Right renal cortex interstitium (tissue), 3 donors: ENCODE measurements at regions not wholly inside any gene's neighbourhood (a gene's known extent, or its start where the extent isn't known, plus 50 kb on each side); places are given as distances from the start of the nearest gene placed in this dataset.

Experiments used
- DNase-seq, 3 donors: peaks; one replicate each; pipeline ENCODE4 v3.0.0-alpha.2; 2013; ENCODE audit warnings: low read depth in 3 of 3, low spot score in 2 of 3

- no peak for DNase-seq
These were observed 862.1 kb upstream of the CELF4 start for GRCh38 chr18:38427736-38428135.

DNA sequence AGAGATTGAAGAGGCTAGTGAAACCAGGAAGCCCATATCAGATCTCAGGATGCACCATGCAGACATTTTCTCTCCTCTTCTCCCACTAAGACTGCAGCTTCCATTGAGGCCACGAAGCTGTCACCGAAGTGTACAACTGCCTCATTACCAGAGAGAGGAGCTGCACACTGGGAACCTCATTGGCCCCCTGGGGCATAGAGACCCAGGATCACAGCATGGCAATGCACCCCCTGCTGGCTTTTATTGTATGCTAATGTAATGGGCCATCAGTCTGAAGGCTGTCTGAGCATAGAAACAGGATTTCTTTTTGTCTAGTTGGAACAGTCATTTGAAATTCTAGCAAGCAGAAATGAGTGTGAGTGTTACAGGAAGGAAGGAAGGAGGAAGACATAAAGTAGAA, 861.6 kb upstream of the CELF4 start:
- no peak for DNase-seq

GRCh38 chr18:38421872-38422615, 856.4 kb upstream of the CELF4 start:
- no peak for DNase-seq

- DNase-seq = no peak
These were observed 855.4 kb upstream of the CELF4 start for GRCh38 chr18:38421021-38421420.

- no peak for DNase-seq
These were observed 855.0 kb upstream of the CELF4 start for GRCh38 chr18:38420611-38421010.

DNA sequence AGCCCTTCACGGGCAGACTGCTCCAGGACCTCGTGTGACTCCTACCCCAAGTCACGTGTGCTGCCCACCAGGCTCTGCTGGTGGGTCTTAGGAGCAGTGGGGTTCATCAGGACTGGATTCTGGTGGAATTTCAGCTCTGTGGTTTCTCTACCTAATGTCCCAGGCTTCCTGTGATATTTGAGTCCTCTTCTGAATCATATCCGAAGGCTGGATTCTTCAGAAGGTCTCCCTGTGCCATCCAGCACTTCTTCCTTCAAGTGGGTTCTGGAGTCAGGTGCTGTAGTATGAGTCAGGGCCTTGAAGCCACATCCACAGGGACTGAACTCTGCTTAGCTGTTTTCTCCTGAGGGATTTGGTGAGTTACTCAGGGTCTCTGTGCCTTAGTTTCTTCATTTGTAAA, 850.2 kb upstream of the CELF4 start:
- no peak for DNase-seq

DNA sequence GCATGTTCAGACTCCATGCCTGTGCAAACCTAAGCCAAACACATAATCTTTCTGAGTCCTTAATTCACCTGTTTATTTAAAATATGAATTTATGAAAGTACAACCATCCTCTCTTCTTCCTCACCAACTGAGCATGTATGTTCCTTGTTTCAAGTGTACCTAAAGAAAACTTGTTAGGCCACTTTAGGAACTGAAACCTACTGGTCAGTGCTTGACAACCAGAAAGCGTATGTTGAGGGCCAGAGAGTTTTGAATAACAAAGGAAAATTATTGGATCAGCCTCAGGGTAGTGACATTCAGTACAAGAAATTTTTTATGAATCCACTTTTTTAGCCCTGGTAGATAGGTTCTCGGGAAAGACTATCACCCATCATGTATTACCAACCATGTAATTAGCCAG, 847.6 kb upstream of the CELF4 start:
- DNase-seq = no peak

GRCh38 chr18:38406607-38407006, 841.0 kb upstream of the CELF4 start:
- no peak for DNase-seq

DNA sequence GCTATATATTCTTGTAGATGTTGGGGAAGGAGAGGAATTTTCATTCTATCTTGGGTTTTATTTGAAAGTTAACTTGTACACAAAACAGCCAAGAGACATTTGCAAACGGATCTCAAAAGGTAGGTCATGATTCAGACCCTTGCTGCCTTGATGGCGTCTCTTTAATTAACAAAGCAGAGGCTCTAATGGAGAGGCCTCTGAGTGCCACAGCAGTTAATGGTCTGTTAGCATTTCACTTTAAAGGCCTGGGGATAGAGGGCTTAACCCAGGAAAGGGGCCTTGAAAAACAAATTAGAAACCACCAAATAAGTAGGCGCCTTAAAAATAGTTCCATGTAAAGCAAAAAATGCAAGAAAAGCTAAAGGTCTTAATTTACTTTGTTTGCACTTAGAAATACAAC, 836.9 kb upstream of the CELF4 start:
- no peak for DNase-seq

GRCh38 chr18:38397094-38397493, 831.5 kb upstream of the CELF4 start:
- no peak for DNase-seq

DNA sequence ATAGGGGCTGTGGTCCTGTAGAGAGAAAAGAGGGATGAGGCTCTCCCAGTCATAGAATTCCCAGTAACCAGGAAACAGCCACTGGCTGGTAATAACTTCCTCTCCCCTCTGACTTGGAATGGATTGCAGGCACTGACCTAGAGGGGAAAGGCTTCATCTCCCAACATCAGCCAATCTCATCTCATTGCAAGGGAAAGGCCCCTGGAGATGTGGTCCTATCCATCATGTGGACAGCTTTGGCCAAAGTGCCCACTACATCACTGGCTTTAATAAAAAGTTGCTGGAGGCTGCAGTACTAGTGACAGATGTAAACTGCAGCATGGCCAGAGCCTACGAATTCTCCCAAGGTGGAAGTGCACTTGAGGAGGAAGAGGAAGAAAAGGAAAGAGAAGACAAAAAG, 820.5 kb upstream of the CELF4 start:
- no peak for DNase-seq

- DNase-seq = no peak
These were observed 804.4 kb upstream of the CELF4 start for GRCh38 chr18:38369772-38370690.

GRCh38 chr18:38368886-38369285, 803.3 kb upstream of the CELF4 start:
- DNase-seq = no peak

DNA sequence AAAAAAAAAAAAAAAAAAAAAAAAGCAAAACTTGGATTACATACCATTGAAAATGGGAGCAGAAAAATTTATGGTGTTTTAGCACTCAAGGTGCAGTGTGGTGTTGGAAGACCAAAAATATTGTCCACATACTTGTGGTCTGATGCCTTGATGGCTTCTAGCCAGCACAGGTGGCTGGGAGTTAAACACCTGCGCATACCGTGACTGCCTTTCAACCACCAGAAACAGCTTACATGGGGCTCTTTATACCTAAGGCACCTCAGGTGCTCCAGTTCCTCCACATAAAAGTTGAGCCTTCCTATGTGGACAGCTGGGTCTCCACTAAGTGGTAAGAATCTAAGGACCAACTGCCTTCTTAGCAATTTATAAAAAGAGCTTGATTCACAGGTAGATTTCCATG, 802.6 kb upstream of the CELF4 start:
- DNase-seq = no peak

DNA sequence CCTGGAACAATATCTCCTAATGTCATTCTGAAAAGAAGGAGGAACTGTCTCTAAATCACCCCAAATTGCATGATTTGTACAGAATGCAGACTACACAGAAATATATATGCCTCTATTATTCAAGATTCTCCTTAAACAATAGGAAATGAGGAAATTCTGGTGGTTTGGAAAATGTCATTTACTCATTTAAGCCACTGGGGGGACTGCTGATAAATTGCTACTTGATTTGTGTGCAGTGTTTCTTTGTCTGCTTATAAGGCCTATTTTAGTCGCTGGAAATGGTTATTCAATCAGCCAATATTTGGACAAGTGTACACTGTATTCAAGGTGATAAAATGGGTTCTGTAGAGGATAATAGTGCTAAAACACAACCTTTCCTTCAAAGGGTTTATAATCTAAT, 801.9 kb upstream of the CELF4 start:
- DNase-seq = no peak

- DNase-seq = no peak
These were observed 796.7 kb upstream of the CELF4 start for GRCh38 chr18:38362286-38362792.

- DNase-seq = no peak
These were observed 793.4 kb upstream of the CELF4 start for GRCh38 chr18:38358805-38359657.

DNA sequence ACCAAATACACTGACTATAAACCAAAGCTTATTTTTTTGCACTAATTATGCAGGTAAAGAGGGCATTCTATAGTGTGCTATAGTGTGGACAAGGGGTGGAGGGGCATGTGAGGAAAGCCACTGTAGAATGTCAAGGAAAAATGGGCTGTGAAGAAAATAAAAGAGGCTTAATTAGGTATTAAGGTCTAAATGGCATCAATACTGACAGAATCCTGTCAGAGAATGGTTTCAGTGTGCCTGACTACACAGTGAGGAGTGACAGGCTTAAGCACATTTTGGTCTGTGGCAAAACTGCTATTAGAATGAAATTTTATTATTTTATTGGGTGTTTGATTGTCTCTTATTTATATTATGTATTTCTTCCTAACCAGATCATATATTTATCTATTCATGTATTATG, 787.6 kb upstream of the CELF4 start:
- DNase-seq = no peak

DNA sequence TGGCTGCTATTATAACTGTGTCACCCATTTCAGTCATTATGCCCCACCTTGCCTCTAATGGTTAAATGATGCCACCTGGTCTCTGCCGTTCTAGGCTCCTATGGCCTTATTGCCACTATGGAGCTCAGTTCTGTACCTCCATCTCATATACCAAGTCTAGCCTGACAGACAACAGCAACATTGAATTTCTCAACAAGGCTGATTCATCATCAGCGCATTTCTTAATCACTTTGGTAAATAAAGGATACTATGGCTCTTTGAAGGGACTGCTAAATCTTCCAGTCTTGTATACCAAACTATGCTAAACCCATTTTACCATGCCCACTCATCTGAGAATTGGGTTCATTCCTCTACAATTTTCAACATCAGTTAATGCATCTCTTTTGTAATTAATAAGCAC, 784.5 kb upstream of the CELF4 start:
- DNase-seq = no peak

GRCh38 chr18:38330573-38330972, 765.0 kb upstream of the CELF4 start:
- no peak for DNase-seq

DNA sequence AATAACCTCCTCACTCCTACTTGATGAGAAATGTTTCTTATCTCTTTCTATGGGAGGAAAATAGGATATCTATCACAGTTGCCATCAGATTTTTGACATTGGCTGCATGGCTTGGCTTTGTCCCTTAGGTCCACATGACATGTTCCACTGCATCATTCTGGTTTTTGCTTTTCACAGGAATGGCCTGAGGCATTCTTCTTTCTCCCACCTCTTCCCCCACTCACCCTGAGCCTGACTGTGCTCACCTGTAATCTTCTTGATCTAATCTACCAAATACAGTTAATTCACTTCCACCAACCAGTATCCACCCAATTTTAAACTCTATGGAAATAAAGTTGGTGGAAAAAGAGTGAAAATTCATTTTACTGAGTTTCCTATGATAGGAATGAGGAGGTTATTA, 763.5 kb upstream of the CELF4 start:
- DNase-seq = no peak
